ENCODE measurements at regions not wholly inside any gene's neighbourhood (a gene's known extent, or its start where the extent isn't known, plus 50 kb on each side); places are given as distances from the start of the nearest gene placed in this dataset.

DNA sequence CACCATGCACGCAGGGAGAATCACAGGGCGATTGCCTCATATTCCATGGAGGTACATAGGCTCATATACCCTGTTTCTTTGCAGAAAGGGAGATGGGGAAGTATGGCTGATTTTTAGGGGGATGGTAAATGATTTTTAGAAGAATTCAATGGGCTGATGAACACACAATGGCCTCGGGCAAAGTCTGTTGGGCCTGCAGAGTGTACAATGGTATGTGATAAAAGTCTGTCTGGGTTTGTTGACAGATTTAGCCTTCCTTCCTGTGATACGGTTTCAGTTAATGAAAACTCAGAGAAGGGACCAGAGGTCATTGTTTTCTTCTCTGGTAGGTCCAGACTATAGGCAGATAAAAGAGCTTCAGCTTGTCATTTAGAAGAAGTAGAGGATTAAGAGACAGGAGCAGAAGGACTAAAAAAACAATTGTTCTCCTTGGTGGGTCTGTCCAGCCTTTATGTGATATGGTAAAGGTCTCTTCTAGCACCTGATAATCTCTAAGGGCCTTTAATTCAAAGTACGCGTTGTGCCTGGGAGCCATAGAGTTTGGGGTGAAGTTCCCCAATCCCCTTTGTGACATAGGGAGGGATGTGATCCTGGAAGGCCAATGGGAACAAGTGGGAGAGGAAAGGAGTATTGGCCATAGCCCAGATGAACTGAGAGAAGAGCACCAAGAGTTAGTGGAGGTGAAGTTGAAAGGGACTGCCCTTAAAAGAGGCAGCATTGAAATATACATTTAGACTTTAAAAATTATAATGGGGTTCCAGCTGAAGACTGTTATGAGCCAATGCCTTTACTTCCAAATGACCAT, 107.5 kb upstream of the SERPINE2 start:
- TF ChIP-seq, protein P1, sequence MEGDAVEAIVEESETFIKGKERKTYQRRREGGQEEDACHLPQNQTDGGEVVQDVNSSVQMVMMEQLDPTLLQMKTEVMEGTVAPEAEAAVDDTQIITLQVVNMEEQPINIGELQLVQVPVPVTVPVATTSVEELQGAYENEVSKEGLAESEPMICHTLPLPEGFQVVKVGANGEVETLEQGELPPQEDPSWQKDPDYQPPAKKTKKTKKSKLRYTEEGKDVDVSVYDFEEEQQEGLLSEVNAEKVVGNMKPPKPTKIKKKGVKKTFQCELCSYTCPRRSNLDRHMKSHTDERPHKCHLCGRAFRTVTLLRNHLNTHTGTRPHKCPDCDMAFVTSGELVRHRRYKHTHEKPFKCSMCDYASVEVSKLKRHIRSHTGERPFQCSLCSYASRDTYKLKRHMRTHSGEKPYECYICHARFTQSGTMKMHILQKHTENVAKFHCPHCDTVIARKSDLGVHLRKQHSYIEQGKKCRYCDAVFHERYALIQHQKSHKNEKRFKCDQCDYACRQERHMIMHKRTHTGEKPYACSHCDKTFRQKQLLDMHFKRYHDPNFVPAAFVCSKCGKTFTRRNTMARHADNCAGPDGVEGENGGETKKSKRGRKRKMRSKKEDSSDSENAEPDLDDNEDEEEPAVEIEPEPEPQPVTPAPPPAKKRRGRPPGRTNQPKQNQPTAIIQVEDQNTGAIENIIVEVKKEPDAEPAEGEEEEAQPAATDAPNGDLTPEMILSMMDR (IDR thresholded peaks at IDR 0.05) = no peak

DNA sequence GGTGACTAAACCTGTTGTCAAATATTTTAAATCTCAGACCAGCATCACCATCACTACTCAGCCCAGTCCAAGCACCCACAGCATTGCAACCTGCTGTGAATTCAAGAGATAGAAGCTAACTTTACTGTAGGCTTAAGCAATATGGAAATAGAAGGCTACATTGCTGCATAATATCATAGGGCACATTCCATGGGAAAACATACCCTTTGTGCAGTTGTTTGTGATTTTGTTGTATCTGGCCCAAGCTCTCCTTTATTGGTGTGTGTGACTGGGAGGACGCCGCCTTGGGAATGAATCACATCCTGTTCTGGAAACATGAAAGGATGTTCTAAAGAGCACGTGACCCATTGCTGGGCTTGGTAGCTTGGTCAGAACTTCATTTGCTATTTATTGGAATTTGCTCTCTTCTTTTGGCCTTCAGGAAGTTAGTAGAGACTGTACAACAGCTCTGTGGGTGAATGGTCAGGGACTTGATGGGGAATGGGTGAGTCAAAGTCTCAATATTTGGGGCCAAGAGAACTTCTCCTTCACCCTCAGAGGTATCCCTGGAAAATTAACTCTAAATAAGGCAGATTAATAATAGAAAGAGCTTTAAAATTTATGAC, 106.8 kb upstream of the SERPINE2 start:
- TF ChIP-seq, protein P1 (IDR thresholded peaks at IDR 0.05) = no peak

DNA sequence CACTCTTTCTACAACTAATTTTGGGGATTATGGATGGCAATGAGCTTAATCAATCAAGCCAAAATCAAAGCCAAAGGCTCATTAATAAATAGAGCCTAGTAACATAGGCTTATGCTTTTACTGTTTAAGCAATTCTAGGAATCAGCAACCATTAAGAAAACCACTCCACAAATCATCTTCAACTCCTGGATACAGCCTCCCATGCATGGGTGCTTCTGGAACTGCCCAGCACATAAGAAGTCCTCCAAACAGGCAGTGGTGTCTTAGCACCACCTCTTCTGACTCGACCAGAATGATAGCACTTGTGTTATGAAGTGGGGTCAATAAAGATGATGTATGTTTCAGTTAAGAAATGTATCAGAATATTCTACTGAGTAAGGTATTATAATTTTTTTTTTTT, 104.4 kb upstream of the SERPINE2 start:
- TF ChIP-seq, protein P1 (IDR thresholded peaks at IDR 0.05) = no peak

DNA sequence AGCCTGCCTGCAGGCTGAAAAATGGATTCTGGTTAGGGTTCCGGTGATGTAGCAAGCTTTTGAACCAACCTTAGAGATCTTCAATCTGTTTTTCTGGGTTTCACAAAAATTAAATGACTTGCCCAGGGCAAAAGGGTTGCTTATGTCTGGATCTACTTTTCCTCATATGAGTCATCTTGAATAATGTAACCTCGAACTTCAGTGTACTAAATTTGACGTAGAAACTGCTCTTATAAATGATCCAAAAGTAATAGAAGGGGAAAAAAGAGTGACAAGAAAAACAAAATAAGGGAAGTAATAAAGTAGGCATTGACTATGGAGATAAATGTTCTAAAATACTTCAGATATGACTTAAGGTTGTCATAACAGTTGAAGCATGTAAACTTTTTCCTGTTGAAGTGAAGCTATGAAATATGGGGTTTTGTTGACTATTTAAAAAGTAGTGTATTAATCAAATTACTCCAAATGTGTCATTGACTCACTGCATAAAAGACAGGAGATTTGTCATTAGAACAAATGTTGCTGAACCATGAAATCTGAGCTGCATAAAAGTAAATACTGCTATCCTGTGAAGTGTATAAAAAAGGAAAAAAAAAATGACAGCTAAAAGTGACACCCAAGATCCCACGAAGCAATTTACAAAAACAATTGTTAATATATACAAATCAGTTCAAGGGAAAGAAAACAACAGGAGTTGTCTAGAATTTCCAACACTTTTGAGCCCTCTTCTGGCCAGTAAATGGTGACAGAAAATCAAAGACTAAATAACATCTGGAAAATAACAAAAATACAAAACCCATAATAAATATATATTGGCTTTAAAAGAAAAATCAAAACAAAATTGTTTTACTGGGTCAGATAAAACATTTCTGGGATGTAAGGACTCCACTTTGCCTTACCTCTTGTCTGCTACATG, 103.6 kb upstream of the SERPINE2 start:
- TF ChIP-seq, protein P1 (IDR thresholded peaks at IDR 0.05) = no peak

DNA sequence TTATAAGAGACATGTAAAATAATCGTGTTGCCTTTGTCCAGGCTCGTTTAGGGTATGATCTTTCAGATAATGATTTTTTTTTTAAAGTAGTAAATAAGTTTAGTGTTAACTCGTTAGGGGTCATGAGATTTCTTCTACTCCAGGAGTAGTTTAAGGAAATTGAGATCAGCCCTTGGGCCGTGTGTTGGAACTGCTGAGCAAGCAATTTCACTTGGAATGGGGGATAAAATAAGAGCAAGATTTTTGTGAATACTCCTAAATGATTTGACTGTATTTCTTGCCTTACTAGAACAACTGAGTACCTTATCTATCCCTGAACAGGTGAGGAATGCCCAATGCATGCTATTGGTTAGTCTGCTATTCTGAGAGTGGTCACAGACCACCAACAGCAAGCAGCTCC, 102.2 kb upstream of the SERPINE2 start:
- TF ChIP-seq, protein P1 (IDR thresholded peaks at IDR 0.05) = no peak

DNA sequence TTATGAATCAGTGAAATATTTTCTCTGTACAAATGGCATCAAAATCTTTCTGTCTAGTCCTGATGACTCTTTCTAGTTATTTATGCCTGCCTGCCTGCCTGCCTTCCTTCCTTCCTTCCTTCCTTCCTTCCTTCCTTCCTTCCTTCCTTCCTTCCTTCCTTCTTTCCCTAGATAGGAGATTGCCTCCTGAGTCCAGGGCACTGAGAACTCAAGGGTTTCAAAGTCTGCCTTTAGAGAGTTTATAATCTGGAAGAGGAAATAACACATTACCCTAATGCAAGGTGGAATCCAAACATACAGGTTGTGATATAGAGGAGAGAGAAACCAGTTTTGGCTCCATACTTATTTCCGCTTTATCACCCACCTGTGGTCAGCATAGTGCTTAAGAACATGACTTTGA, 98.1 kb upstream of the SERPINE2 start:
- TF ChIP-seq, protein P1 (IDR thresholded peaks at IDR 0.05) = no peak

DNA sequence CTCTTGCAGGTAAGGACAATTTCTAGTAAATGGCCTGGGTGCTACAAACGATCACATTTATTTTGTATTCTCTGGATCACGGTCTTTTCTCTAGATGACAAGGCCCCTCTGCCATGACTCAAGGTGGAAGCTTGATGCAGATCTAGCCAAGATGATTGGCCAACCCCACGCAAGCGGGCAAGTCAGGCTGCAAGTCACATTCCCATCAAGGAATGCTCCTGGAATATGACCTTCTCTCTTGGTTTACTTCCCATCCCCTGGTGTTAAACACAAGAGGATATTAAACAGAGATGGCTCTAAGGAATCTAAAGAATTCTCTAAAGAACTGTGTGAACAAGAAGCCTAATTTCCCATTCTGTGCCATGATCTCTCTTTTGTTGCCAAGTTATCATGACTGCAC, 97.3 kb upstream of the SERPINE2 start:
- TF ChIP-seq, protein P1 (IDR thresholded peaks at IDR 0.05) = no peak

Data from LNCAP (cell line).